SK-N-SH treated with all-trans-retinoic acid at 6 μM for 48 hours (cell line): ENCODE measurements at regions not wholly inside any gene's neighbourhood (a gene's known extent, or its start where the extent isn't known, plus 50 kb on each side); places are given as distances from the start of the nearest gene placed in this dataset.

Experiments
- ATAC-seq: fragments of 200-7000 bp; cut with Tn5 transposase; 3 replicates; pipeline ENCODE4 v1.9.1; 2020; ENCODE audit warnings: mild to moderate bottlenecking, moderate library complexity
- BACH2 ChIP-seq: fragments of 250-450 bp; sonication (Bioruptor Pico); IDR thresholded peaks from 2 replicates; pipeline ENCODE4 v1.9.0; 2021; ENCODE audit warnings: mild to moderate bottlenecking, borderline replicate concordance
- GLIS3 ChIP-seq: fragments of 250-450 bp; sonication (Bioruptor Pico); IDR thresholded peaks from 2 replicates; pipeline ENCODE4 v1.5.0; 2020; ENCODE audit warnings: mild to moderate bottlenecking, moderate library complexity
- OSR1 ChIP-seq: fragments of 250-450 bp; sonication (Bioruptor Pico); IDR thresholded peaks from 2 replicates; pipeline ENCODE4 v1.8.0; 2022; ENCODE audit warnings: moderate library complexity, mild to moderate bottlenecking, inconsistent platforms
- PATZ1 ChIP-seq: fragments of 250-450 bp; sonication (Bioruptor Pico); IDR thresholded peaks from 2 replicates; pipeline ENCODE4 v1.8.0; 2020; ENCODE audit warnings: mild to moderate bottlenecking, moderate library complexity, borderline replicate concordance
- RARB ChIP-seq: fragments of 250-450 bp; sonication (Bioruptor Pico); IDR thresholded peaks from 2 replicates; pipeline ENCODE4 v1.8.0; 2021; ENCODE audit warnings: mild to moderate bottlenecking, moderate library complexity
- TCF4 ChIP-seq: fragments of 250-450 bp; sonication (Bioruptor Pico); IDR thresholded peaks from 2 replicates; pipeline ENCODE4 v1.8.0; 2021; ENCODE audit warnings: mild to moderate bottlenecking, moderate library complexity, borderline replicate concordance
- TOX ChIP-seq: fragments of 250-450 bp; sonication (Bioruptor Pico); IDR thresholded peaks from 2 replicates; pipeline ENCODE4 v1.8.0; 2021; ENCODE audit warnings: mild to moderate bottlenecking, moderate library complexity, borderline replicate concordance
- TSHZ2 ChIP-seq: fragments of 250-450 bp; sonication (Bioruptor Pico); IDR thresholded peaks from 2 replicates; pipeline ENCODE4 v1.5.0; 2020; ENCODE audit warnings: mild to moderate bottlenecking, moderate library complexity
- ZC3H10 ChIP-seq: fragments of 250-450 bp; sonication (Bioruptor Pico); IDR thresholded peaks from 2 replicates; pipeline ENCODE4 v1.5.1; 2021; ENCODE audit warnings: mild to moderate bottlenecking, moderate library complexity
- ZFP3 ChIP-seq: fragments of 250-450 bp; sonication (Bioruptor Pico); IDR thresholded peaks from 2 replicates; pipeline ENCODE4 v1.5.0; 2020; ENCODE audit warnings: mild to moderate bottlenecking, moderate library complexity
- ZFP30 ChIP-seq: fragments of 450-650 bp; formaldehyde crosslinking; IDR thresholded peaks from 2 replicates; pipeline ENCODE4 v1.5.0; 2022; ENCODE audit warnings: mild to moderate bottlenecking, moderate library complexity
- ZNF70 ChIP-seq: fragments of 450-650 bp; formaldehyde crosslinking; IDR thresholded peaks from 2 replicates; pipeline ENCODE4 v1.5.0; 2020; ENCODE audit warnings: mild to moderate bottlenecking, moderate library complexity
- ZNF8 ChIP-seq: fragments of 450-650 bp; formaldehyde crosslinking; IDR thresholded peaks from 2 replicates; pipeline ENCODE4 v1.5.0; 2020; ENCODE audit warnings: mild to moderate bottlenecking, moderate library complexity
- TF ChIP-seq, protein P1 (sequence below): fragments of 250-450 bp; sonication (Bioruptor Pico); IDR thresholded peaks from 2 replicates; pipeline ENCODE4 v1.5.1; 2021; ENCODE audit warnings: mild to moderate bottlenecking, moderate library complexity
- TF ChIP-seq, protein P2 (sequence below): fragments of 250-450 bp; sonication (Bioruptor Pico); IDR thresholded peaks from 2 replicates; pipeline ENCODE4 v1.5.1; 2020; ENCODE audit warnings: low read depth, mild to moderate bottlenecking, moderate library complexity

DNA sequence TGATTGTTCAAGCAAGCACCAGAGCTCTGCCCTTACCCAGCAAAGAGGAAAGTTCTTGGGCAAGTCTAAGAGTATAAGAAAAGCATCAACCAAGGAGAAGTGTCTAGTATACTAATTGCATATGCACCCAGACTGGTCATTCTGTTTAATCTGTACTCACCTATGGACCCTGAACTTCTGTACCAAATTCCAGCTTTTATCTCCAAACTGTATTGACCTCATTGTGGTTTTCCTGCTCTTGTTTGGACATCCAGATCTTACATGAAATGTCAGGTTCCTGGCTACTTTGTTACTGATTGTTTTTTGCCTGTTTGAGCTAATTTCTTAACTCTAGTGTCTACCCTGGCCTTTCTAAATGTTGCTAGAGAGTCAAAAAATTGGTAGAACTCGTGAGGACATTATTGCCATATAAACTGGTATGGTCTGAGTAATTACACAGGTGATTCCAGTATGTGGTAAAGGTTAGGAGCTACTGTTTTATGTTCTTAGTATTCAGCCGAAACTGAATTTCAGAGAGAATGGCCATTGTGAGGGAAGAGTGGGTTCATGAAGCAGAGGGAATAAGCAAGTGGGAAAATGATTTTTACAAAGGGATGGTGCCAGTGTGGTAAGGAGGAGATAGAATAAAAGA, 146.3 kb downstream of the HNMT start:
- no peak for TF ChIP-seq ZFP3
- no peak for TF ChIP-seq ZNF70 (CRISPR knock-in tag)
- no peak for TF ChIP-seq OSR1 (CRISPR knock-in tag)
- no peak for TF ChIP-seq BACH2
- no peak for TF ChIP-seq TSHZ2
- no peak for TF ChIP-seq PATZ1 (CRISPR knock-in tag)
- TF ChIP-seq RARB (CRISPR knock-in tag) = no peak
- no peak for TF ChIP-seq TCF4 (CRISPR knock-in tag)
- no peak for ATAC-seq

DNA sequence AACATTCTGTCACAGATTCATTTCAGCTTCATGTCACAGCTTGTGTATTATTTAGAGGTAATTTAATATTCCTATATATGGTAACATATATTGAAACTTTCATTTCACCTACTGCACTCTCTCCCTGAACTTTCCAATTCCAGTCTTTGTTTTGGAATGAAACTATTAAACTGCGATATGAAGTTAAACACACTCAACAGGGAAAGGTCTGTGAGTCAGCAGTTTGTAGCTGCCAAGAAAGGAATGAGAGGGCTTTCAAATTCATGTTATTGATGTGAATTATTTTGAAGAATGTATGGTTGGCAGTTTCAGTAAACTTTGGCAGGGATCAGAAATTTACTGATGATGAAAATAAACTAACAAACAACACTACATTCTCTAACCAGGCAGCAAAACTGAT, 148.3 kb downstream of the HNMT start:
- ATAC-seq = 0 out of 3 replicates have a peak, but pooled peaks have one; percentile 25
- no peak for TF ChIP-seq ZFP3
- TF ChIP-seq, protein P1, sequence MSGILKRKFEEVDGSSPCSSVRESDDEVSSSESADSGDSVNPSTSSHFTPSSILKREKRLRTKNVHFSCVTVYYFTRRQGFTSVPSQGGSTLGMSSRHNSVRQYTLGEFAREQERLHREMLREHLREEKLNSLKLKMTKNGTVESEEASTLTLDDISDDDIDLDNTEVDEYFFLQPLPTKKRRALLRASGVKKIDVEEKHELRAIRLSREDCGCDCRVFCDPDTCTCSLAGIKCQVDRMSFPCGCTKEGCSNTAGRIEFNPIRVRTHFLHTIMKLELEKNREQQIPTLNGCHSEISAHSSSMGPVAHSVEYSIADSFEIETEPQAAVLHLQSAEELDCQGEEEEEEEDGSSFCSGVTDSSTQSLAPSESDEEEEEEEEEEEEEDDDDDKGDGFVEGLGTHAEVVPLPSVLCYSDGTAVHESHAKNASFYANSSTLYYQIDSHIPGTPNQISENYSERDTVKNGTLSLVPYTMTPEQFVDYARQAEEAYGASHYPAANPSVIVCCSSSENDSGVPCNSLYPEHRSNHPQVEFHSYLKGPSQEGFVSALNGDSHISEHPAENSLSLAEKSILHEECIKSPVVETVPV (CRISPR knock-in tag) = no peak
- no peak for TF ChIP-seq GLIS3
- no peak for TF ChIP-seq TCF4 (CRISPR knock-in tag)
- TF ChIP-seq BACH2 = no peak
- TF ChIP-seq ZFP30 (CRISPR knock-in tag) = no peak
- no peak for TF ChIP-seq ZNF8
- TF ChIP-seq TSHZ2 = no peak
- TF ChIP-seq OSR1 (CRISPR knock-in tag) = no peak
- no peak for TF ChIP-seq TOX
- TF ChIP-seq ZNF70 (CRISPR knock-in tag) = no peak
- TF ChIP-seq, all 23 proteins: peak for 0

DNA sequence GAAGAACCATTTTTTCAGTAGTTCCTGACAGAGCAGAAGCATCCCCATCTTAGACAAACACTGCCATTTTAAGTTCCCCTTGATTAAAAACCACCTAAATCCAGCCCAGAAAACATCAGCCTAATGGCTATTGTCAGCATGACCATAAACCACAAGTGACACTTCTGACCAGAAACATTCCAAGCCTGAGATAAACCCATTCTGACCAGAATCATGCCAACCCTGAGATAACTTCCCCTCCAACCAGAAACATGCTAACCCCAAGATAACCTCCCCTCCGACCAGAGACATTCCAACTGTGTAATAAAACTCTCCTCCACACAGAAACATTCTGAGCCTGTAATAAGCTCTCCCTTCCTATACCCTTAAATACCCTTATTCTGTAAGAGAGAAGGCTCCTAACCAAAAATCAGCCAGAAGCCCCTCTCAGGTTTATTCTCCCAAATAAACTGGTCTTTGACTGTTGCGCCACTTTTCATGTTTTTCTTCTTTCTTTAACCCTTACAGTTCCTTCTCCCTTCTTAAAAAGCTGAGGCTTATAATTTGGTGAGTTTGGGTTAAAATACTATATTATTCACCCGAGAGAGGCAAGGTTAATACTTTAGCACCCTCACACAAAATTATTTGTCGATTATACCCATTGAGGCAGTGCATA, 149.7 kb downstream of the HNMT start:
- ATAC-seq = no peak
- TF ChIP-seq, protein P1 (CRISPR knock-in tag) = no peak
- TF ChIP-seq TOX (no peak), GLIS3 (no peak), ZC3H10 (no peak), ZFP3 (no peak)
- TF ChIP-seq, protein P2, sequence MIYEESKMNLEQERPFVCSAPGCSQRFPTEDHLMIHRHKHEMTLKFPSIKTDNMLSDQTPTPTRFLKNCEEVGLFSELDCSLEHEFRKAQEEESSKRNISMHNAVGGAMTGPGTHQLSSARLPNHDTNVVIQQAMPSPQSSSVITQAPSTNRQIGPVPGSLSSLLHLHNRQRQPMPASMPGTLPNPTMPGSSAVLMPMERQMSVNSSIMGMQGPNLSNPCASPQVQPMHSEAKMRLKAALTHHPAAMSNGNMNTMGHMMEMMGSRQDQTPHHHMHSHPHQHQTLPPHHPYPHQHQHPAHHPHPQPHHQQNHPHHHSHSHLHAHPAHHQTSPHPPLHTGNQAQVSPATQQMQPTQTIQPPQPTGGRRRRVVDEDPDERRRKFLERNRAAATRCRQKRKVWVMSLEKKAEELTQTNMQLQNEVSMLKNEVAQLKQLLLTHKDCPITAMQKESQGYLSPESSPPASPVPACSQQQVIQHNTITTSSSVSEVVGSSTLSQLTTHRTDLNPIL (CRISPR knock-in tag) = no peak
